ENCODE measurements at regions not wholly inside any gene's neighbourhood (a gene's known extent, or its start where the extent isn't known, plus 50 kb on each side); places are given as distances from the start of the nearest gene placed in this dataset.
"Not testable (repeated sequence)": the region's sequence is repeated elsewhere in the genome, so short reads cannot be mapped to it uniquely, and the experiment has no call there.

DNA sequence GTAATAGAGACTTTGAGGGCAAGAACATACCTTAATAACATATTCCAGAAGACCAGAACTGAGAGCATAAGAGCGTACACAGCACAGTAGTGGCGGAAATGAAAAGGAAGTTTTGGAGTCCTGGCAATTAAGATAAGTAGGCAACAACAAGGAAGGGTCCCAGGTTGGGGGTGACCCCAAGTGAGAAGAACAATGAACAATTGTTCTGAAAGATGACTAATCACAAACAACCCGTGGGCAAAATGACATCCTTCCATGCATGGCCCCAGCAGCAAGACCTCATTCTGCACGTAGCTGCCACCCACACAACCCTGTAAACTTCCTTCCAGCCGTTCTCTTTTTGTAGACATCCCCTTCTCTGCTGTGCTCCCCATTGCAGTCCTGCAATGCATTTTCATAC, 384.4 kb upstream of the PABPC4L start:
- DNase-seq, result no peak

DNA sequence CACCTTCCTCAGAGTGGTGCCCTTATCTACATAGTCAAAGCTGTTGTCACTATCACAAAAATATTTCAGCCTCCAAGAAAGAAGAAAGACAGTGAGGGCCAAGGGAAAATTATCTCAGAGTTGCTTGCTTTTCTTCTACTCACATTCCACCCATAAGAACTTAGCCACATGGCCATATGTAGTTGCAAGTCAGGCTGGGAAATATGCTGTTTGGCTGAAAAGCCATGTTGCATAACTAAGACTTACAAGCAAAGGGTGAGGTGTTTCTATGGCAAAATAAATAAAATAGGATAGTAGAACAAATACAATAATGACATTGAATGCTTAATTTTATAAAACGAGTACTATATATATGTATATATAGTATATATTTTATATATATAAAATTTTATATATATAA, 365.9 kb upstream of the PABPC4L start:
- DNase-seq, result no peak

DNA sequence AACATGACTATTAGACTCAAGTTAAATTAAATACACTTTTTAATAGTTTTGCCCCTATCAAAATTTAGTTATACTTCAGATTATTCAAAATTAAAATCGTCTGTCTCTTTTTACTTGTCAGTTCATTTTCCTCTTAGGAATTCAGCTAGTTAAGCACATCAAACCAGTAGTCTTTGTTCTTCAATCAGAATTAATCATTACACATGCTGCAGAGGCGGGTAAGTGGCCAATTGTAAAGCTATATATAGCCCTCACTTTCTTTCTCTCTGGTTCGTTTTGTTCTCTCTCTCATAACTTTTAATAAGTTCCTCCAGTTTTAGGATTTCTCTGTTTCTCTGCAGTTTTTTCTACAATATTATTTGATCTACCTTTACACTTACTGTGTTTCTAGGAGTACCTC, 359.1 kb upstream of the PABPC4L start:
- no peak for DNase-seq

DNA sequence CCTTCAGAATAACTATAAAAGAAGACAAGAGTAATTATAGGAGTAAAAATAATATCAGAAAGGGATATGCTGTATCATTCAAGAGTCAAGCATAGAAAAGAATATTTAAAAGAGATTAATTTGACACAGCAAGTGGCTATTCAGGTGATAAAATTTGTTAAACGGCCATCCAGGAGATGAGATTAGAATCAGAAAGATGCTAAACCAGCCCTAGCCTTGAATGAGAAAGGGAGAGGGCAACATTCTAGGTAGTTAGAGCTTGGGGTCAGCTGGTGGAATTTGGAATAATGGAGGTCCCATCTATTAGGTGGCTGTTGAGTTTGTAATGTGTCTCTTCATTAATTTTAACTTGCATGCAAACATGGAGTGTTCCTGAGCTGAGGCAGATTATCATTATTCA, 350.5 kb upstream of the PABPC4L start:
- DNase-seq, result no peak

DNA sequence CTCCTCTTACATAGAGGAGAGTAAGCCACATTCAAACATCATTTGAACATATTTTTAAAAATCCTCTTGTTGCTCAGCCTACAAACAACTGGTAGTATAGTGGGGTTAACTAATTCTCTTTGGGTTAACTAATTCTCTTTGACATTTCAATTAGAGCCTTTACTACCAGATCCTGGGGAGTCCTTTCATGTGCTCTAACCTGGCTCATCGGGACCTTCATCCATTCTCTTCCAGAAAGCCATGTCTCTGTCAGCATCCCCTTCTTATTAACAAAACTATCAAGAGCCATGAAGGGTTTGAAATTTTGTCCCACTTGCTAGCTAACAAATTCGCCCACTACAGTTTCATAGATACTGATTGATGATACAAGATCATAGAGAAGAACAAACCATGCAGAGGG, 349.8 kb upstream of the PABPC4L start:
- DNase-seq, result no peak

DNA sequence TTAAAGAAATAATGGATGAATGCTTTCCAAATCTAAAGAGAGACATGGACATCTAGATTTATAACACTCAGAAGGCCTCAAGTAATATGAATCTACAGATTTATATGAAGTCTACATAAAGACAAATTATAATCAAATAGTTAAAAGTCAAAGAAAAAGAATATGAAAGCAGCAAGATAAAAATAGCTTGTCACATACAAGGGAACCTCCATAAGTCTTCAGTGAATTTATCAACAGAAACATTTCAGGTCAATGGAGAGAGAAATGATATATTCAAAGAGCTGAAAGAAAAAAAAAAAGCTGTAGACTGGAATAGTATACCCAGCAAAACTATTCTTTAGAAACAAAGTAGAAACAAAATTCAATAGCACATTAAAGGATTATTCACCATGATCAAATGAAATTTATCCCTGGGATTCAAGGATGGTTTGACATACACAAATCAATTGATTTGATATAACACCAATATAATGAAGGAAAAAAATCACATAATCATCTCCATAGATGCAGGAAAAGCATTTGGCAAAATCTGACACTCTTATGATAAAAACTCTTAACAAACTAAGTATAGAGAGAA, 346.6 kb upstream of the PABPC4L start:
- DNase-seq, result no peak

DNA sequence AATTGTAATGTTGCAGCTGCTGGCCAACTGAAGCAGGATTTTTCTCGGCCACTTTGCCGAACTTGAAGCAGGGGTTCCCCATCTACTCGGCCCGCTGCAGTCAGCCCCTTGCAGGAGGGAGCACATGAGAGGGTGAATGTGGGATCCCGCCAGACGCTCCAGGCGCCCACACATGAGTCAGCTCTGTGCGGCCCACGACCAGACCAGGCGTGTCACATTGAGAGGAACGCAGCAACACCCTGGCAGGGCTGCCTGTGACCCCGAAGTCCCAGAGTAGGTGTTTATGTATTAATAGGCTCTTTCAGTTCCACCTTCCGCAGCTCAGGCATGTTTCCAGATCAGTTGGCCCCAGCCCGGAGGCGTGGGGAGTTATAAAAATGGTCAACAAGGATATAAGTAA, 344.7 kb upstream of the PABPC4L start:
- no peak for DNase-seq

DNA sequence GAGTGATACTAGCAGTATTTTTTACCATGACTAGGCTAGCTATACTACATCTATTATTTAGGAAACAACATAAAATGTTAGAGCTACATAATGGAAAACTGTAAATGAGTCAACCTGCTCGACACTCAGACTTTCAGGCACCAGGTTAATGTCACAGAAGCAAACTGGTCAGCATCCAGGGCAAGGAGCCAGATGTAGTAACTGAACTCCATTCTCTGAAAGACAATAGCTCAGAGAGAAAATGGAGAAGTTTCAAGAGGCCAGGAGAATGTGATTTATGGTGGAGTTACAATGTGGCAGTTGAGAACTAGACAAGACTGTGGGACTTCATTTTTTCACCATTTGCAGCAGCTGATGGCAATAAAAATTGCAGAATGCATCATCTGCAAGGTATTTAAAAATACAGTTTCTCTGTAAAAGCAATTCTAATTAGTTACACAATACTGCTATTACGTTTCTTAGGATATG, 342.7 kb upstream of the PABPC4L start:
- peak in 1 of 2 experiments; percentile 3 for DNase-seq

DNA sequence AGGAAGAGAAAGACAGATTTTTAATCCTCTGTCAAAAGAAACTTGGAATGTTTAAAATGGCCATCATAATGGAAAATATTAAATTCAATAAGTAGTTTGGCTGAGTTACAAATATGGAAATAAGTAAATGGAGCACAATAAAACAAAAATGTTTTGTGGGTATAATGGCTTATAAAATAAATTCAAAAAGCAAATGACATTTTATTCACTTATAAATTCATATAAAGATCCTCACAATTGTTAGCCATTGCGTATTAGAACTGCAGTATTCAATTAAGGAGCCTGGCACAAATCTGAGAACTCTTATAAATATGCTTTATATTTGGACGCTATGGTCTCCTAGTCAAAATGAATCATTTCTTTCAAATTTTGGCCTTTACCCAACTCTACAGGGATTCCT, 339.0 kb upstream of the PABPC4L start:
- no peak for DNase-seq

DNA sequence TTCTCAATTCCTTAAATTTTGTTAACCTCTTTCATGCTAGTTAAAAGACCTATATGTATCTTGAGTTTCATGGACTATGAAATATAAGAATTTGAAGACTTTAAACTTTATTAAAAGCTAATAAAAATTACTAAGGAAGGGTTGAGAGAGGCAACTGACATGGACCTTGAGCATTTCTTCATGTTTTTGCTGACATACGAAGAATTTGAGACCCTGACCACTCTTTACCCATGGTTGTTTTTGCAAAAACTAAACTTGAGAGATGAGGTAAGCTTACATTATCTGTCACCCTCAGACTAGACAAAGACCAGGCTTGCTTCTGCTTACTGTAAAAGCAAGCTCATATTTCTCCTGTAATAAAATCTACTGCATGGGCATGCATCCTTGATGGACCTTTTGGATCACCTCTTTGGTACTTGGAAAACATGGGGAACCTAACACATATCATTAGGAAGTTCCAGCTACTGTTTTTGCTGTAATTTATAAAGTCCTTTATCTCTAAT, 338.2 kb upstream of the PABPC4L start:
- DNase-seq, result no peak

DNA sequence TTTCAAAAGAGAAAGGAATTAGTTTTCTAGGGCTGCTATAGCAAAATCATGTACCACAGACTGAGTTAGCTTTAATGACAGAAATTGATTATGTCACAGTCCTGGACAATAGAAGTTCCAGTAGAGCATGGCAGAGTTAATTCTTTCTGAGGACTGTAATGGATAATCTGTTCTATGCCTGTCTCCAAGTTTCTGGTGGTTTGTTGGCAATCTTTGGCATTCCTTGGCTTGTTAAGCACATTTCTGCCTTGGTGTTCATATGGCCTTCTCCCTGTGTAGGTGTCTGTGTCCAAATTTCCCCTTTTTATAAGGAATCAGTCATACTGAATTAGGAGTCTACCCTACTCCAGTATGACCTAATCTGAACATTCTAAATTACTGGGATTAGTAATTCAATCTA, 336.1 kb upstream of the PABPC4L start:
- no peak for DNase-seq

DNA sequence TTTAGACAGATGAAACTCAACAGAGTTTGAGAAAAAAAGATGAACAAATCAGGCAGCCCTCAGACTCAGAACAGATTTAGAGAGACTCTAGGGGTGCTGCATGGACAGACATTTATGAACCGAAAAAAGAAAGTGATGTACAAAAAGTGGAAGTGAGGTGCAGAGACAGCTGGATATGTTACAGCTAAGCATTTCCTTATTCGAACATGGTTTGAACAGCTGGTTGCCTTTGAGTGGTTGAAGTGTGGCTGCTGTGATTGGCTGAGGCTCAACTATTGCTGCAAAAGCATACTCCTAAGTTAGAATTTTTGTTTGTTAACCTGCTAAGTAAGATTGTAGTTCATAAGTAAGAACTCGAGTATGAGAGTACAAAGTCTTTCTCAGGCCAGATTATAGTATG, 331.5 kb upstream of the PABPC4L start:
- DNase-seq, result no peak

DNA sequence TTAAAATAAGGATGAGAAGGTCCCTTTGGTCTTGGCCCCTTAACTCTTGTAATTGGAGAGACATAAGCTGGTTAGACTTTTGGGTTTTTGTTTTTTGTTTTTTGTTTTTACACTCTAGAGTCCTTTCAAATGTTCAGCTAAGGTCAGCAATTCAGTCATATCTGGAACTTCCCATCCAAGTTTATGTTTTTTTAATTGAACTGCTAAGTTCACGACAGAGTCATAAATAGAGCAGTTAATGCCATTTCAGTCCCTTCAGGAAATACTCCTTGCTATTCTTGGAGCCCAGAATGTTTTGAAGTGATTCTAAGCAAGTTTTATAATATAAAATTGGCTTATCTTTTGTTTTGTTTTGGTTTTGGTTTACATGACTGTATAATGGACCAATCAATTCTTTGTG, 329.4 kb upstream of the PABPC4L start:
- DNase-seq, result no peak

DNA sequence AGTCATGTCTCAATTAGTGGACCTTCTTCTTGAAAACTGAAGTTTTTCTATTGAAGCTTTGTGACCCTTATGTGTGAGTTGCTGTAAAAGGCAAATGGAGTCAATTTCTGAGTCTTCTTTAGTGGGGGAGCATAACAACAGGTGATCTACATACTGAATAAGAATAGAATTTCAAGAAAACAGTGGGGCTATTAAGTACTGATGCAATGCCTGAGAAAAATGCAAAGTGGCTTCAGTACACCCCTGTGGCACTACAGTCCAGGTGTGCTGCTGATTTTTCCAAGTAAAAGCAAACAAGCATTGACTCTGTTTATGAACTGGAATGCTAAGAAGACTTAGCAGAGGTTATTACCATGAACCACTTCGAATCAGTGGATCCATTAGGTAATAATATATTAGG, 328.0 kb upstream of the PABPC4L start:
- no peak for DNase-seq

DNA sequence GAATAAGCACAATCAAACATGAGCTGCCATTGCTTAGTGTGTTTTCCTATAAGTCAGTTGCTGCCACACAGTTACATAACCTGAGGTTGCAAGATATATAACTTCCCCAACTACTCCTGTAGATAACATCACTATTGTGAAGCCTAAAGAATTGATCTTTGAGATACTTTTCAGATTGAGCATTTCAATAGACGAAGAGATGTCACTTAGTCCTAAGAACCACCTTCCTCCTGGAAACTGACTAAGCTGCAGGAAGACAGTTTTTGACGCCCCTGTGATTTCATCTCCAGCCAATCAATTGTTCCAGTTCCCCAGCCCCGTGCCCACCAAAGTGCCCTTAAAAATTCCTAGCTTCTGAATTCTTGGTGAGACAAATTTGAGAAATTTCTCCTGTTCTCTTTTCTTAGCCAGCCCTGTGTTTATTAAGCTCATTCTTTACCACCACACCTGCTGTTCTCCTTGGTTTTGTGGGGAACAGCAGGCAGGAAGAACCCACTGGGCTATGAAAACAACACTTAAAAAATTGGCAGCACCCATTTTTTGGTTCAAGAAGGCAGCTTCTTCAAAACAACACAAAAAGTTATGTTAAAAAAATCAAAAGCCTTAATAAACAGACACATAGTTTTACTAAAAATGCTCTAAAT, 317.1 kb upstream of the PABPC4L start:
- no peak for DNase-seq

DNA sequence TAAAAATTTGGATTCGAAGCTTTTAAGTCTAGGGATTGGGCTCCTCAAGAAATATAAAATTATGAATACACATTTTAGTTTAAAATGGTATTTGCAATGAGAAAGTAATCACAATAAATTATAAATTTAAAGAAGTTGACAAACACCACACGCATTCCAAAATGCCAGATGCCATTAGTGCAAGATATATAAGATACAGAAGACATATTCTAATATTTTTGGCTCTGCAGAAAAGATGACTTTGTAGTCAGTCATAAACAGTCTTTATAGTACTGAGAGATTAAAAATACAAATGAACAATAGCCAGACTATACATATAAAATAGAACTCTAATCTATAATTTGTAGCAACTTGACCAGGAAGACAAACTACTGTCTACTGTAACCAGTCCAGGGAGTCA, 309.0 kb upstream of the PABPC4L start:
- no peak for DNase-seq

DNA sequence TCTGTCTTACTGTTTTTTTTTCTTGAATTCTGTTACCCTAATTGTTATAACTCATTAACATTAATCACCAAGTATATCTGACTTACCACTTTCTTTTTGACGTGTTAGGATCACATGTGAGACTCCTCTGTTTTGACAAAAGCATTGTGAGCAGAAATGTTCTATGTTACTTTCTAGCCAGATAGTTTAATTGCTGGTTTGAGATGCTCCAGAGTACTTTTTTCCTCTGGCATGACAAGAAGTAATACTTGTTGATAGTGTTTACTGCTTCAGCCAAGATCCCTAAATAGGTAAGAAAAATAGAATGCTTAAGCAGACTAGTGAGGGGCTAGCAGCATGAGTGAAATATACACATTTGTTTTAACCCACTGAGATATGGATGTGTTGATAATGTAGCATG, 303.9 kb upstream of the PABPC4L start:
- DNase-seq, result no peak

DNA sequence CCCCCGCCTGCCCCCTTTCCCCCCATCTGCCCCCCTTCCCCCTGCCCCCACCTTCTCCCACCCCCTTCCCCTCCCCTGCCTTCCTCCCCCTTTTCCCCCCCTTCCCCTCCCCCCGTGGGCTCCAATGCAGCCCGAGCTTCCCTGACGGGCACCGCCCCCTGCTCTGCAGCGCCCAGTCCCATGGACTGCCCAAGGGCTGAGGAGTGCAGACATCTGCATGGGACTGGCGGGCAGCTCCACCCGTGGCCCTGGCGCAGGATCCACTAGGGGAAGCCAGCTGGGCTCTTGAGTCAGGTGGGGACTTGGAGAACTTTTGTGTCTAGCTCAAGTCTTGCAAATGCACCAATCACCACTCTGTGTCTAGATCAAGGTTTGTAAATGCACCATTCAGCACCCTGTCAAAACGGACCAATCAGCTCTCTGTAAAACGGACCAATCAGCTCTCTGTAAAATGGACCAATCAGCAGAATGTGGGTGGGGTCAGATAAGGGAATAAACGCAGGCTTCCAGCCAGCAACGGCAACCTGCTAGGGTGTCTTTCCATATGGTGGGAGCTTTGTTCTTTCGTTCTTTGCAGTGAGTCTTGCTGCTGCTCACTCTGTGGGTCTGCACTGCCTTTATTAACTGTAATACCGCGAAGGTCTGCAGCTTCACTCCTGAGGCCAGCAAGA, 300.5 kb upstream of the PABPC4L start:
- no peak for DNase-seq

DNA sequence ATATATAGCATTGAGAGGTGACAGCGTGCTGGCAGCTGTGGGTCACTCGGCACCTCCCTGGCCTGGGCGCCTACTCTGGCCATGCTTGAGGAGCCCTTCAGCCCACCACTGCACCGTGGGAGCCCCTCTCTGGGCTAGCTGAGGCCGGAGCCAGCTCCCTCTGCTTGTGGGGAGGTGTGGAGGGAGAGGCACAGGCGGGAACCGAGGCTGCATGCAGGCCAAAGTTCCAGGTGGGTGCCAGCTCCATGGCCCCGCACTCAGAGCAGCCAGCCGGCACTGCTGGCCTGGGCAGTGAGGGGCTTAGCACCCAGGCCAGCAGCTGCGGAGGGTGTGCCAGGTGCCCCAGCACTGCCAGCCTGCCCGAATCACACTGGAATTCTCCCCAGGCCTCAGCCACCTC, 299.9 kb upstream of the PABPC4L start:
- DNase-seq, result not testable (repeated sequence)

DNA sequence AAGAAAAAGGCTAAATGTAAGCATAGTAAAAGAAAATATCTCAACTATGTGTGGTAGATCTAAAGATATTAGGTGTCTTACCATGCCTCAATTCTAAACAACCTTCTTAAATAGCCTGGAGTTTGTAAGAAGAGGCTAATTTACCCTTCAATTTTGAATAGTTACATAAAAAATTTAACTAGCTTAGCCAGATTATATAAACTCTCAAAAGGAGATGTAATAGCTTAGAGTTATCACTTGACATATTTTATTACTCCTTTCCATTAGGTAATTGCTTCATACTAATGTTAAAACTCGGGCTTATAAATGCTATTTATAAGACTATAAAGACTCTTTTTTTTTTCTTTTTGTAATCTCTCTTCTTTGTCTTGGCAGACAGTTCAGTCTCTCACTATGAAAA, 297.5 kb upstream of the PABPC4L start:
- DNase-seq, result no peak

DNA sequence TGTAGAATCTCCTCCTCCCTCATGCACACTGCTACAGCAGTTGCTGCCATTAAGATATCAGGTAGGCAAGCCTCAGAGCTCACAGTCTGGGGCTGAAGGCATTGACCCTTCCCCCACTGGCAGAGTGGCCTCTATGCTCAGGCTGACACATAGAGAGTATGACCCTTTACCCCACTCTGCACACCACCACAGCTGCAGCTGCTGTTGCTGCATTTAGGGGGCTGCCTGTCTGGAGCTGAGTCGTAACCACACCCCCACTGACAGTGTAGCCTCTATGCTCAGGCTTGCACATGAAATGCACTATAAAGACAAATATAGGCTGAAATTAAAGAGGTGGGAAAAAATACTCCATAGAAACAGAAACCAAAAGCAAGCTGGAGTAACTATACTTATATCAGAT, 289.3 kb upstream of the PABPC4L start:
- DNase-seq, result no peak

DNA sequence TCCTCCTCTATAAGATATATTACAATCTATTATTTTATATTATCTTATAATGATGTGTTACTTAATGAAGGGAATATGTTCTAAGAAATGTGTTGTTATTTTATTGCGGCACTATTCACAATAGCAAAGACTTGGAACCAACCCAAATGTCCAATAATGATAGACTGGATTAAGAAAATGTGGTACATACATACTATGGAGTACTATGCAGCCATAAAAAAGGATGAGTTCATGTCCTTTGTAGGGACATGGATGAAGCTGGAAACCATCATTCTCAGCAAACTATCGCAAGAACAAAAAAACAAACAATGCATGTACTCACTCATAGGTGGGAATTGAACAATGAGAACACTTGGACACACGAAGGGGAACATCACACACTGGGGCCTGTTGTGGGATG, 281.9 kb upstream of the PABPC4L start:
- not testable (repeated sequence) for DNase-seq

DNA sequence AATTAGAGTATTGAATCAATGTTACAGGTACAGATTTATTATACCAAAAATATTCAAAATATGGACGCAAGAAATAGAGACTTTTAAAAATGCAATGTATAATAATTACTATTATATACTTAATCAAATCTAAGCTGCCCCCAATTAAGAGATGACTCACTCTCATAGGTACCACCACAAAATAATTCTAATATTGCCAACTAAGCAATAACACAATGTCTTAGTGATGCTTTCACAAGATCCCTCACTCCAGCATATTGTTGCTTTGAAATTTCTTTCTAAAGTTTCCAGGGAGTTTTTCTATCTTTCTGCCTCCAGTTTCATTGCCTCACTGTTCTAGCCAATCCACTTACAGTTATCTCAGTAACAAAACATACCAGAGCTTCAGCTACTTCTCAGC, 270.0 kb upstream of the PABPC4L start:
- DNase-seq, result no peak

DNA sequence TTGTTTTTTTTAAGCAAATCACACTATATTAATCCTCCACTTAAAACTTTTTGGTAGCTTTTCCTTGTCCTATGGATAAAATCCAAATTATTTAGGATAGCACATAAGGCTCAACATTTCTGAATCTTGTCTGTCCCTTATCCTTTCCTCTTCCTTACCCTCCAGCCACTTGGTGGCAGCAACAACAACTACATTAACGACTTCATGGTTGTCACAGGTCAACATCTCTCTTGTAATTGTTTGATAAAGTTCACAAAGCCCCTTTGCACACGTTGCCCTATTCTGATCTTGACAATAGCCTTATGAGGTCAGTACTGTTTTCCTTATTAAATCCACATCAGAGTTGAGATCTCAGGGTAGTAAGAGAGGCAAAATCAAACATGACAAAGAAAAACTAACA, 269.0 kb upstream of the PABPC4L start:
- no peak for DNase-seq

Data from NCI-H526 (cell line).